ENCODE measurements at regions not wholly inside any gene's neighbourhood (a gene's known extent, or its start where the extent isn't known, plus 50 kb on each side); places are given as distances from the start of the nearest gene placed in this dataset.
A peak's percentile ranks its signal among the peaks of the same experiment; 100 is the strongest.

GRCh38 chr4:146033149-146033548 lies 94.5 kb upstream of the ZNF827 start:
- peaks cover 15% of the 10 kb centered on the region for H3K9me3 Mint-ChIP-seq
- peak; percentile 55 for ATAC-seq
- H3K4me3 Mint-ChIP-seq, result no peak overlapping the region
- DNase-seq (ENCODE audit: low spot score), result peak; percentile 17
- no peak overlapping the region for H3K27ac Mint-ChIP-seq
- H3K4me1 Mint-ChIP-seq, result peaks cover 45% of the 10 kb centered on the region
- H3K27me3 Mint-ChIP-seq (ENCODE audit: low read depth), result no peaks in the 10 kb centered on the region
- POLR2A ChIA-PET, result no interaction called here
- CTCF ChIA-PET, result interaction anchor here (1.1 to 1.3 kb wide), 2 partner anchors 18 to 62 kb away, joined by 4 to 6 read pairs; no protein-coding TSS in a partner anchor
- peaks cover 9% of the 10 kb centered on the region; the same call in 1 of the 2 replicates for H3K36me3 Mint-ChIP-seq
- TF ChIP-seq ZNF512 (CRISPR knock-in tag; IDR thresholded peaks at IDR 0.05; ENCODE audit: borderline replicate concordance), result no peak
- no peak for TF ChIP-seq MAX (CRISPR knock-in tag; IDR thresholded peaks at IDR 0.05)
- TF ChIP-seq E2F4 (CRISPR knock-in tag; IDR thresholded peaks at IDR 0.05; ENCODE audit: borderline replicate concordance, low read depth), result no peak
- no peak for TF ChIP-seq ESRRA (CRISPR knock-in tag; IDR thresholded peaks at IDR 0.05; ENCODE audit: borderline replicate concordance)
- TF ChIP-seq ZNF281 (CRISPR knock-in tag; IDR thresholded peaks at IDR 0.05), result no peak
- no peak for TF ChIP-seq ZNF671 (CRISPR knock-in tag; IDR thresholded peaks at IDR 0.05)
- TF ChIP-seq ZNF396 (CRISPR knock-in tag; IDR thresholded peaks at IDR 0.05; ENCODE audit: borderline replicate concordance), result no peak
- TF ChIP-seq IRF2 (CRISPR knock-in tag; IDR thresholded peaks at IDR 0.05; ENCODE audit: borderline replicate concordance, low read depth), result no peak
- TF ChIP-seq ZNF138 (CRISPR knock-in tag; conservative IDR thresholded peaks at IDR 0.05), result no peak
- TF ChIP-seq ZNF121 (CRISPR knock-in tag; IDR thresholded peaks at IDR 0.05), result no peak
- no peak for TF ChIP-seq ERG (CRISPR knock-in tag; IDR thresholded peaks at IDR 0.05)
- TF ChIP-seq ZNF219 (CRISPR knock-in tag; IDR thresholded peaks at IDR 0.05; ENCODE audit: borderline replicate concordance), result no peak
- TF ChIP-seq ELF4 (CRISPR knock-in tag; IDR thresholded peaks at IDR 0.05; ENCODE audit: low read depth), result no peak
- TF ChIP-seq PREB (CRISPR knock-in tag; IDR thresholded peaks at IDR 0.05; ENCODE audit: borderline replicate concordance), result no peak
- no peak for TF ChIP-seq CDX4 (CRISPR knock-in tag; IDR thresholded peaks at IDR 0.05; ENCODE audit: borderline replicate concordance)
- no peak for TF ChIP-seq ZMAT4 (CRISPR knock-in tag; IDR thresholded peaks at IDR 0.05)
- no peak for TF ChIP-seq TEAD1 (CRISPR knock-in tag; IDR thresholded peaks at IDR 0.05)
- TF ChIP-seq SP1 (CRISPR knock-in tag; conservative IDR thresholded peaks at IDR 0.05), result no peak
- TF ChIP-seq ZNF317 (CRISPR knock-in tag; IDR thresholded peaks at IDR 0.05; ENCODE audit: borderline replicate concordance, low read depth), result no peak

All from WTC11 (cell line).